ELF-1 (cell line): ENCODE measurements at regions not wholly inside any gene's neighbourhood (a gene's known extent, or its start where the extent isn't known, plus 50 kb on each side); places are given as distances from the start of the nearest gene placed in this dataset.
"Not testable (repeated sequence)": the region's sequence is repeated elsewhere in the genome, so short reads cannot be mapped to it uniquely, and the experiment has no call there.

Experiments used
- DNase-seq: peaks from one replicate; pipeline ENCODE4 v3.0.0-alpha.2; 2016; ENCODE audit warnings: low read depth, low spot score

GRCh38 chr17:72573492-72573801, 452.6 kb downstream of the SOX9 start:
- not testable (repeated sequence) for DNase-seq

GRCh38 chr17:72574675-72575510, 454.1 kb downstream of the SOX9 start:
- DNase-seq, result no peak

- DNase-seq, result peak; percentile 33
Observed at GRCh38 chr17:72575542-72576233, 454.9 kb downstream of the SOX9 start.

DNA sequence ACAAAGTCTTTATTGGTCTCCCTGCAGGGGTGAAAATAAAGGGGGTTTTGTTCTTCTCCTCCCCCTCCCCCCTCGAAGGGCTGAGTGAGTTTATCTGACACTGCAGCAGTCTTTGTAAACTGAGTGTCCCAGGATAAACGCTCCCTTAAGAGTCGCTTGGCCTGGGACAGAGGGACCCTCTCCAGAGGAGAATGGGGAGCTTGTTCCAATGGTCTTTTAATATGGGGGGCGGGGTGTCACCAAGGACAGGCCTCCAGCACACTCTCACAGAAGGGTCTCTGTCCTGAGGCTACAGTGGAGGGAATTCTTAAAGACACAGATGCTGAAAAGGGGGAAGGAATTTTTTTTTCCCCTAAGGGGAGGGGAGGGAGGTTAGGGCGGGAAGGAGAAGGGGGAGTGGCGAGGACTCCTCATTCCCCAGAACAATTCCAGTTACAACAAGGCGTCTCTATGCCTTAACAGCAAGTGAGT, 455.5 kb downstream of the SOX9 start:
- peak; percentile 89 for DNase-seq

DNA sequence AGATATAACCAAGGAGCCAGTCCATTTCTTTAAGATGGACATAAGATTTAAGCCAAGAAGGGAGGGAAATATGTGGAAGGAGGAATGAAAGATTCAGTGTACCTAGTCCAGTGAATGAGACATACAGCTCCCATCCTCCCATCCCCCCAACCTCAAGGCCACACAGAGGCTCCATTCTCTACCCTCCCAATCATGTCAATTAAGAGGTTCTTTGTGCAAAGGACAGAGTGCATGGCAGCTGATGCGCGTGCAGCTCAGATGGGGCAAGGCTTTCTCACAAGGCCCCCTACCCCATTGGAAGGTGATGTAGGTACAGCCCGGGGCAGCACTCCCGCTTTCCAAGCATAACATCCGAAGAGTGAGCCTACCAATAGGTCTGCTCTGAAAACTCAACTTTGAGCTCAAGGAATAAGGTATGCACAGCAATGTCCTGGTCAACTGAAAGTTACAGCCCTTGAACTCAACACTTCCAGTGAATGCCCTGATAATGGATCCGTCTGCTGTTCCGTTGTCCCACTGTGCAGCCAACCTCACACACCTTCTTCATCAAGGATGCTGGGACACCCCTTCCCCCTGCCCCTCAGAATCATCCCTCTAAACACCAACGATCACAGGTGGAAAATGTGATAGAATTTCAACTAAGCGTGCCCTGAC, 458.1 kb downstream of the SOX9 start:
- no peak for DNase-seq

DNA sequence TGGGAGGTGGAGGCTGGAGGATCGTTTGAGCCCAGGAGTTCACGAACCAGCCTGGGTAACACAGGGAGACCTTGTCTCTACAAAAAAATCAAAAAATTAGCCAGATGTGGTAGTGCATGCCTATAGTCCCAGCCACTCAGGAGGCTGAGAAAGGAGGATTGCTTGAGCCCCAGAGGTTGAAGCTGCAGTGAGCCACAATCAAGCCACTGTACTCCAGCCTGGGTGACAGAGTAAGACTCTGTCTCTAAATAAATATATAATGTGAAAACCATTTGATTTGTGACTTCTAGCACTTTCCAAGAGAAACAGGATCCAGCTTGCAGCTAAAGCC, 459.1 kb downstream of the SOX9 start:
- DNase-seq, result no peak

- no peak for DNase-seq
Observed at GRCh38 chr17:72580321-72581127, 459.7 kb downstream of the SOX9 start.

DNA sequence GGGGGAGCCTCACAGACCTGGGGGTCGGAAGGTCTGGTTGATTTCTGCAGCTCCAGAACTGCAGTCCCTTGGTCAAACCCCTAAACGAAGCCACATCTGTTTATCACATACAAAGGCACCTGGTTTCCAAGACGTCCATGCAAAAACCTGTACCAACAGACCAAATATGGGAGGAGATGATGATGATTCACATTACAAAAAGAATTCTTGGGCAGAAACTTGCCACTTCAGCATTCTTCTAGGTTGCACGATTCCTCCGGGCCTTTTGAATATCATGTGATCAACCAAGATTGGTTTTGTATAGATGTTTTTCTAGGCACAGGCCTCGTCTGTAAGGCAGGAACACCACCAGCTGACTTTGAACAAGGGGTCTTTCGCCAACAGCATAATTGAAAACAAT, 466.3 kb downstream of the SOX9 start:
- DNase-seq, result no peak

DNA sequence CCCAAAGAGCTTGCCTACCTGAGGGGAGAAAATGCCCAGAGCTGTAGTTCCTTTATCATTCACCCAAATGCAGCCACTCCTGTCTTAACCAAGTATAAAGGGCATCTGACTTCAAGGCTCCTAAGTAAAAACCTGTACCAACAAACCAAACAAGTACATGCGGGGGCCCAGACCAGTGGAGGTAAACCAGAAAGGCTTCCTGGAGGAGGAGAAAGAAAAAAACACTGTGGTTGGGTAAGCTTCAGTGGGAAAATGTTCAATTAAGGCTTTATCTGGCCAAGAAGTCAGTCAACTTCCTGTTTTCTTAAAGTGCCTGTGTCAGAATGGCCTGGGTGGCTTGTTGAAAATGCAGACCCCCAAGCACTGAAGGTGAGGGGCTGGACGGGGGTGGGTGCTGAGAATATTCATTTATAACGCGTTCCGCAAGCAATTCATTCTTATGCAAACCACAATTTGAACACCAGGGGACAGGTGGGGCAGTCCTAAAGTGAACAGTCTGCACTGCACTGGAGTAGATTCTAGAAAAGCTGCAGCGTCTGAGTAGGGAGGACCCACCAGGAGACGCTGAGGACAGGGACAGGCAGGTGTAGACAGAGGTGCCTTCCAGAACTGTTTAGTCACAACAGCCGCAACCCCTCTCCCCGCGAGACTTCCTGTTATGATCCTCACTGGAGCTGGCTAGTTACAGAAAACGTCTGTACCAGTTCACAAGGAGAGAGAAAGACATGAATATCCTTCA, 467.1 kb downstream of the SOX9 start:
- no peak for DNase-seq

GRCh38 chr17:72588561-72588960, 467.7 kb downstream of the SOX9 start:
- no peak for DNase-seq

GRCh38 chr17:72588961-72589360, 468.1 kb downstream of the SOX9 start:
- no peak for DNase-seq

GRCh38 chr17:72590382-72590781, 469.6 kb downstream of the SOX9 start:
- DNase-seq, result no peak

GRCh38 chr17:72590882-72591281, 470.1 kb downstream of the SOX9 start:
- DNase-seq, result no peak

GRCh38 chr17:72591289-72592241, 470.7 kb downstream of the SOX9 start:
- DNase-seq, result peak; percentile 36

GRCh38 chr17:72592242-72592966, 471.6 kb downstream of the SOX9 start:
- peak; percentile 85 for DNase-seq

DNA sequence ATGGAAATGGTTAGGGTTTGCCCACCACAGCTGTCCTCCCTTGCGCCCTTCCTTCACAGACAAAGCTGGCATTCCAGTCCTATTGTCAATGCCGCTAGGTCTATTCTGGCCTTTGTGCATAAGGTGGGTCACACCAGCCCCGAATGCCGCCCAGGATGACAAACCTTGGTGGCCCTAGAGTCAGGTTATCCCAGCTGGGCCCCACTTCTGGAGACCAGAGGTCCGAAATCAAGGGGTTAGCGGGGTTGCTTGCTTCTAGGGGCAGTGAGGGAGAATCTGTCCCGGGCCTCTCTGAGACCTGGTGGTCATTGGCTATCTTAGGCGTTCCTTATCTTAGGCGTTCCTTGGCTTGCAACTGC, 472.1 kb downstream of the SOX9 start:
- DNase-seq, result no peak

DNA sequence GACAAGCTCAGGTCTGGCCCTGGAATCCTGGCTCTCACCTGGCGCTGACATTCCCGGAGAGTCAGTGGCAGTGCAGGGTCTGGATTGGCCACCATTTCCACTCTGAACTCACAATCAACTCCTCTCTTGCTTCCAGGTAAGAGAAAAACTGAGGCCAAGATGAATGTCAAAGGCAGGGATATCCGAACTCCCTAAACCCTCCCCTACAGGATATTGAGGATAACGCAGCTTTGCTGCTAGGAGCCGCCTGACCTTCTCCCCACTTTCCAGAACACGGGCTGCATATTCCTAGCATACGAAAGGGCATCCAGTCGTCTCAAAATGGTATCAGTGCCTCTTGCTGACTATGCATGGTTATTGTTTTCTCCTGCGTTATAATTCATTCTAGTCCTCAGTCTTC, 473.4 kb downstream of the SOX9 start:
- no peak for DNase-seq
